GM10266 (cell line): ENCODE measurements at regions not wholly inside any gene's neighbourhood (a gene's known extent, or its start where the extent isn't known, plus 50 kb on each side); places are given as distances from the start of the nearest gene placed in this dataset.

ENCODE experiments used
- DNase-seq: peaks from one replicate; pipeline ENCODE4 v3.0.0; 2012; ENCODE audit errors: extremely low spot score
- TF ChIP-seq, protein P1 (sequence below): IDR thresholded peaks from 2 replicates; pipeline ENCODE4 v1.5.1; 2012; ENCODE audit warnings: mild to moderate bottlenecking, low read depth; ENCODE audit not compliant: control insufficient read depth, insufficient read depth; ENCODE audit errors: missing control alignments

DNA sequence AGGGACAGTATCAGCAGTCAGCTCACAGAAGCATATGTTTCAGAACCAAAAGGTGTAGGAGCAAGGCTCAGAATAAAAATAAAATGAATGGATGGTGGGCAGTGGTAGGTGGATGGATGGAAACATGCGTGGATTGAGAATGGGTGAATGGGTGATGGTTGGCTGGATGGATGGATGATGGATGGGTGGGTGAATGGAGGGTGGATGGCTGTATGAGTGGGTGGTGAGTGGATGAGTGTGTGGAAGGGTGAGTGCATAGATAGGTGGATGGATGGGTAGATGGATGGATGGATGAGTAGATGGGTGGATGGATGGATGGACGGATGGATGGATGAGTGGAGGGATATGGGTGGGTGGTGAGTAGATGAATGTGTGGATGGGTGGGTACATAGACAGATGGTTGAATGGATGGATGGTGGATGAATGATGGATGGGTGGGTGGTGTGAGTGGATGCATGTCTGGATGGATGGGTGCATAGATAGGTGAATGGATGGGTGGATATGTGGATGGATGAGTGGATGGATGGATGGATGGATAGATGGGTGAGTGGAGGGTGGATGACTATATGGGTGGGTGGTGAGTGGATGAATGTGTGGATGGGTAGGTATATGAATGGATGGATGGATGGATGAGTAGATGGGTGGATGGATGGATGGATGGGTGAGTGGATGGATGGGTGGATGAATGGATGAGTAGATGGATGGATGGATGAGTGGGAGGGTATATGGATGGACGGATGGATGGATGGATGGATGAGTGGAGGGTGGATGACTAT is 164.2 kb downstream of the C9orf50 start:
- TF ChIP-seq, protein P1, sequence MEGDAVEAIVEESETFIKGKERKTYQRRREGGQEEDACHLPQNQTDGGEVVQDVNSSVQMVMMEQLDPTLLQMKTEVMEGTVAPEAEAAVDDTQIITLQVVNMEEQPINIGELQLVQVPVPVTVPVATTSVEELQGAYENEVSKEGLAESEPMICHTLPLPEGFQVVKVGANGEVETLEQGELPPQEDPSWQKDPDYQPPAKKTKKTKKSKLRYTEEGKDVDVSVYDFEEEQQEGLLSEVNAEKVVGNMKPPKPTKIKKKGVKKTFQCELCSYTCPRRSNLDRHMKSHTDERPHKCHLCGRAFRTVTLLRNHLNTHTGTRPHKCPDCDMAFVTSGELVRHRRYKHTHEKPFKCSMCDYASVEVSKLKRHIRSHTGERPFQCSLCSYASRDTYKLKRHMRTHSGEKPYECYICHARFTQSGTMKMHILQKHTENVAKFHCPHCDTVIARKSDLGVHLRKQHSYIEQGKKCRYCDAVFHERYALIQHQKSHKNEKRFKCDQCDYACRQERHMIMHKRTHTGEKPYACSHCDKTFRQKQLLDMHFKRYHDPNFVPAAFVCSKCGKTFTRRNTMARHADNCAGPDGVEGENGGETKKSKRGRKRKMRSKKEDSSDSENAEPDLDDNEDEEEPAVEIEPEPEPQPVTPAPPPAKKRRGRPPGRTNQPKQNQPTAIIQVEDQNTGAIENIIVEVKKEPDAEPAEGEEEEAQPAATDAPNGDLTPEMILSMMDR, result no peak
- DNase-seq, result no peak

DNA sequence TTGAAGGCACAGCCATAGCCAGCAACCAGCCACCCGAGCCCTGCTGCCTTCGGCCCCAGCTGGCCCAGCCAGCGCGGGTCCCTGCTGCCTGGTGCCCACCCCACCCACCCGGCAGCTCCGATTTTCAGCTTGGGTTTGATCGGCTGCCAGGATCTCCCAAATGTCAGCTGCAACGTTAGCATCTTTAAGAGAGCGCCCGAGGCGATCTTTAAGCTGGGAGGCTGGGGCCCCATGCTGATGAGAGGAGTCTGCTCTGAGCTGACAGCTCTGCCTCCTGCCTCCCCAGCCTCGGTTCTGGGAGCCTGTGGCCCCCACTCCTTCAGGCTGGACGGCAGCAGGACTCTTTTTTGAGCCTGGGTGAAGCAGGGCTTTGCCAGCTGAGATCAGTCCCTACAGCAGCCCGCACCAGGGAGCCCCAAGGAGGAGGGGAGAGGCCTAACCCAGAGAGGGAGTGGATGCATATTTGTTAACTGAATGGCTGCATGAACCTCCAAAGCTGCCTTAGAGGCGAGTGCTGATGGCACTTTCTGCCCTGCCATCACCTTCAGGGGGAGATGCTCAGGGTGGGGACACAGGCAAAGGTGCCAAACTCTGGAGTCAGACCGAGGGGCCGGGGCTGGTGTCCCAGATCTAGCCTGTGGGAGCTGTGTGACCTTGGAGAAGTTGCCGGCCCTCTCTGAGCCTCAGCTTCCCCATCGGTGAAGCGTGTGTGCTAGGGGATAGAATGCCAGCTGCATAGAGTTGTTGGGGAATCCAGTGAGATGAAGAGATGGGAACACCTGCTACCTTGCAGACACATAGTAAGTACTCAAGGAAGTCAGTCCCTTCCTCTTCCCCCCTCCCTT is 165.5 kb downstream of the C9orf50 start:
- TF ChIP-seq, protein P1, result no peak
- no peak for DNase-seq

DNA sequence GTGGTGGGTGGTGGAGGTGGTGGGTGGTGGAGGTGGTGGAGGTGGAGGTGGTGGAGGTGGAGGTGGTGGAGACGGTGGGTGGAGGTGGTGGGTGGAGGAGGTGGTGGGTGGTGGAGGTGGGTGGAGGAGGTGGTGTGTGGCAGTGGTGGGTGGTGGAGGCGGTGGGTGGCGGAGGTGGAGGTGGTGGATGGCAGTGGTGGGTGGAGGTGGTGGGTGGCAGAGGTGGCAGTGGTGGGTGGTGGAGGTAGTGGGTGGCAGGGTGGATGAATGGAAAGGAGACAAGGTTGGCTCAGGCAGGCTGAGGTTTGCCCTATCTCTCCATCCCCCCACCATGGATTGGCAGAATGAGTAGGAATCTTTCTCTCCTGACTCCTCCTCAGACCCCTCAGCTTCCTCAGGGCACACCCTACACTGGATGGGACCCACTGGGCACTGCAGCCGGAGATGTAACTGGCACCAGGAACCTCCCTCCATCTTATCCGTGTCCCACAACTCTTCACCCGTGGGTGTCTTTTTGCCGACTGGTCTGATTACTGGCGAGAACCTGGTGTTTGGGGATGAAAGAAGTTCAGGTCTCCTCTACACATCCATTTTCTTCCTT is 166.3 kb downstream of the C9orf50 start:
- TF ChIP-seq, protein P1, result no peak
- DNase-seq, result no peak

DNA sequence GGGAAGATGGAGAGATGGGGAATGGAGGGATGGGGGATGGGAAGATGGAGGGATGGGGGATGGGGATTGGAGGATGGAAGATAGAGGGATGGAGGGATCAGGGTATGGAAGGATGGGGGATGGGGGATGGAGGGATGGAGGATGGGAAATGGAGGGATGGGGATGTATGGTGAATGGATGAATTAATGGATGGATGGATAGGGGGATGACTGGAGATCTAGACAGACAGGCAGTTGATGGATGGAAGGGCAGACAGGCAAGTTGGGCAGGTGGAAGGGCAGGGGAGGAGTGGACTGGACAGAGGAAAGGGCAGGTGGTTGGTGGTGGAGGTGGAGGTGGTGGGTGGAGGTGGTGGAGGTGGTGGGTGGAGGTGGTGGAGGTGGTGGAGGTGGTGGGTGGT is 167.2 kb downstream of the C9orf50 start:
- no peak for DNase-seq
- TF ChIP-seq, protein P1, result no peak

DNA sequence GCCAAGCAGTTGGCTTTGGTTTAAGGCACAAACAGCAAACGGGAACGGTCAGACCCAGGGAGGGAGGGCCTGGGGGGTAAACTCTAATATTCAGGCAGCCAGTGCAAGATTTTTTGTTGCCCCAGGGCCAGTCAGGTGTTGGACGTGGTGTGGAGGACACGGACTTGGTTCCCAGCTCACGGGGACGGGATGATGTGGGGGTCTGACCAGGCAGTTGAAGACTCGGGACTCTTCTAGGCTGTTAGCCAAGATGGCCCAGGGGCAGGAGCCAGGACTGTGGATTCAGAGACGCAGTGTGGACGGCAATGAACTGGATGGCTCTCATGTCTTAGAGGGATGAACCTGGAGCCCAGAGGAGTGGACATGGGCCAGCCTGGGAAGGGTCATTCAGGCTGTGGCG is 169.2 kb downstream of the C9orf50 start:
- TF ChIP-seq, protein P1, result no peak
- no peak for DNase-seq

DNA sequence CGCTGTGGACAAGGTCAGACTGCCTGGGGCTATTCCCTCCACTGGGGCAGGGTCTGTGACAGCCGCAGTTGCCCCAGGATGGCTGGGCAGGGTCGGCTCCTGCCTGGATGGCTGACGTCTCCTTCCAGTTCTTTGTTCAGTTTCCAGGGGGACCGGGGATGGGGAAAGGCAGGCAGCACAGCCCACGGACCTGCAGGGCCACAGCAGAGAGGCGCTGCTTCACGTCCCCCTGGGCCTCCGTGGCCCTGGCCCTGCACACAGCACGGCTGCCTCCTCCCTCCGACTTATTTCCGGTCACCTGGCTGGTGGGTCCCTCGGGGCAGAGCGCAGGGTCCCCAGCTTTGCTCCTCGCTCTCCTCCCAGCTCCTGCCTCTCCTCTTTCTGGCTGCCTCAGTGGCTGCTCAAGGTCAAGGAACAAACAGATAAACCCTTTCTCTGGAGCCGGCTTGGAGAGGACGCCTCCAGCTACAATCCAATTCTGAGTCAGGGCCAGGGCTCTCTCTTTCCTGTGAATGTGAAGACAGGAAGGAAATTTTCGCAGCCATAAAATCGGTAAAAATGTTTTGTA is 169.7 kb downstream of the C9orf50 start:
- TF ChIP-seq, protein P1, result no peak
- DNase-seq, result no peak

DNA sequence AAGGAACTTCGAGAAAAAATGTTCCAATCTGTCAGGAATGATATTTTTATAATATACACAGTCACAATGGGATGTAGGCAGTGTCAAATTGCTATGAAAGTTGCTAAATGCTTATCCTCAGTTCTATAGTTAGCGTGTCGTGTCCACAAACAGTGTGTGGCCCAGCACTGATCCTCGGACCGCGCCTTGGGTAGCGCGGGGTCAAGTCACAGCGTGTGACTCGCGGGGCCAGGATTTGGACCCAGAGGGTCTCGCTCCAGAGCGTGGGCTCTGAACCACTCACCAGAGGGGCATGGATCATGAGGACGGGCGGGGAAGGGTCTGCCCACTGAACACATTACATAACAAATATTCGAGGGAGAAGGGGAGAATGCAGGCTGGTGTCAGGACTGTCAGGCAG is 171.8 kb downstream of the C9orf50 start:
- TF ChIP-seq, protein P1, result no peak
- no peak for DNase-seq
